ENCODE measurements at regions not wholly inside any gene's neighbourhood (a gene's known extent, or its start where the extent isn't known, plus 50 kb on each side); places are given as distances from the start of the nearest gene placed in this dataset.

GRCh38 chr2:207258263-207258991 is 92.7 kb upstream of the KLF7 start:
- peak overlapping the region; percentile 59 for H3K9ac ChIP-seq
- H3K27me3 ChIP-seq (replicated peaks; ENCODE audit: insufficient read depth): no peaks in the 10 kb centered on the region
- H3K4me3 ChIP-seq: 0 out of 2 replicates have a peak overlapping the region, but pooled peaks have one; percentile 10
- in situ Hi-C loops (cut with MboI): no loop called here
- TF ChIP-seq EZH2 (IDR thresholded peaks at IDR 0.05; ENCODE audit: insufficient read depth, poor library complexity, severe bottlenecking): no peak
- no peak for TF ChIP-seq EZH2phosphoT487 (IDR thresholded peaks at IDR 0.05; ENCODE audit: insufficient read depth, low read depth)
- no peaks in the 10 kb centered on the region for H4K20me1 ChIP-seq (ENCODE audit: insufficient read depth)
- 3 to 6% methylated on average over 6 of the region's 6 CpGs for WGBS, 2 experiments (ENCODE audit: low coverage in 1 of 2, low lambda C conversion rate in 2 of 2, missing lambda C conversion rate in 2 of 2)
- H3K27ac ChIP-seq: peak overlapping the region; percentile 94
- no peaks in the 10 kb centered on the region for H3K9me2 ChIP-seq (ENCODE audit: insufficient read depth)
- no peaks in the 10 kb centered on the region for H3K36me3 ChIP-seq (ENCODE audit: low read depth)
- H3K79me2 ChIP-seq (ENCODE audit: insufficient read depth): no peaks in the 10 kb centered on the region
- peaks cover 56% of the 10 kb centered on the region for H3F3A ChIP-seq (ENCODE audit: insufficient read depth)
- DNase-seq: peak; percentile 99
- peaks cover 67% of the 10 kb centered on the region for H3K4me1 ChIP-seq (ENCODE audit: insufficient read depth)
- H3K9me3 ChIP-seq (ENCODE audit: low read depth): no peaks in the 10 kb centered on the region
- peak overlapping the region; percentile 67 for H3K4me2 ChIP-seq (ENCODE audit: unreplicated experiment)
- H2AFZ ChIP-seq: no peak overlapping the region

- Histone ChIP-seq H3K9me3 (ENCODE audit: low read depth) (no peaks in the 10 kb centered on the region), H3F3A (ENCODE audit: insufficient read depth) (peaks cover 42% of the 10 kb centered on the region), H3K4me1 (ENCODE audit: insufficient read depth) (peaks cover 53% of the 10 kb centered on the region), H3K36me3 (ENCODE audit: low read depth) (no peaks in the 10 kb centered on the region), H3K4me3 (no peak overlapping the region), H4K20me1 (ENCODE audit: insufficient read depth) (no peaks in the 10 kb centered on the region), H3K9me2 (ENCODE audit: insufficient read depth) (no peaks in the 10 kb centered on the region), H3K27ac (peak overlapping the region; percentile 94; the same call in 1 of the 2 replicates), H3K79me2 (ENCODE audit: insufficient read depth) (no peaks in the 10 kb centered on the region), H3K27me3 (replicated peaks; ENCODE audit: insufficient read depth) (no peaks in the 10 kb centered on the region), H3K9ac (no peak overlapping the region), H3K4me2 (ENCODE audit: unreplicated experiment) (no peak overlapping the region), H2AFZ (0 out of 2 replicates have a peak overlapping the region, but pooled peaks have one; percentile 2)
- in situ Hi-C loops (cut with MboI): no loop called here
- peak; percentile 48 for DNase-seq
- TF ChIP-seq EZH2 (IDR thresholded peaks at IDR 0.05; ENCODE audit: insufficient read depth, poor library complexity, severe bottlenecking): no peak
- no peak for TF ChIP-seq EZH2phosphoT487 (IDR thresholded peaks at IDR 0.05; ENCODE audit: insufficient read depth, low read depth)
- 73 to 77% methylated on average over 2 of the region's 2 CpGs for WGBS, 2 experiments (ENCODE audit: low coverage in 1 of 2, low lambda C conversion rate in 2 of 2, missing lambda C conversion rate in 2 of 2)
Measured at GRCh38 chr2:207260021-207260420, 94.3 kb upstream of the KLF7 start.

DNA sequence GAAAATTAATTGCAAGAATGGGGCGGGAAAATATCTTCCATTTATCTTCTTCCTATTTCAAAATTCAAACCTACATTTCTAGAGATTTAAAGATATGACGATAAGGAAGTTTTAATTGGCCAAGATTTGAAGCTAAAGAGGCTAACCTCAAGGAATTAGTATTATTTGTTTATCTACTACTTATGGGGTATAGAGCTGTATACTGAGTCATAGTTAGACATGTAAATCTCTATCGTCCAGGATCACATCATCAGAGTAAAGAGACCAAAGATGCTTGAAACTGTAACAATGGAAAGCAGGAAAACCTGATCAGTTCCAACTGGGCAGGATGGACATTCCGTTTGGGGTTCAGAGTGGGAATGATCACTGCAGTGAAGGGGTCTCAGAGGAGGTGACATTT is 95.2 kb upstream of the KLF7 start:
- Histone ChIP-seq H2AFZ (no peak overlapping the region), H3K9ac (no peak overlapping the region), H3K4me1 (ENCODE audit: insufficient read depth) (peaks cover 44% of the 10 kb centered on the region), H4K20me1 (ENCODE audit: insufficient read depth) (no peaks in the 10 kb centered on the region), H3K4me3 (no peak overlapping the region), H3K4me2 (ENCODE audit: unreplicated experiment) (no peak overlapping the region), H3K9me2 (ENCODE audit: insufficient read depth) (no peaks in the 10 kb centered on the region), H3K79me2 (ENCODE audit: insufficient read depth) (no peaks in the 10 kb centered on the region), H3K9me3 (ENCODE audit: low read depth) (no peaks in the 10 kb centered on the region), H3K36me3 (ENCODE audit: low read depth) (no peaks in the 10 kb centered on the region), H3F3A (ENCODE audit: insufficient read depth) (peaks cover 33% of the 10 kb centered on the region), H3K27me3 (replicated peaks; ENCODE audit: insufficient read depth) (no peaks in the 10 kb centered on the region), H3K27ac (no peak overlapping the region)
- DNase-seq: peak; percentile 23
- in situ Hi-C loops (cut with MboI): no loop called here
- no peak for TF ChIP-seq EZH2 (IDR thresholded peaks at IDR 0.05; ENCODE audit: insufficient read depth, poor library complexity, severe bottlenecking)
- TF ChIP-seq EZH2phosphoT487 (IDR thresholded peaks at IDR 0.05; ENCODE audit: insufficient read depth, low read depth): no peak
- 73 to 77% methylated on average over 4 of the region's 4 CpGs for WGBS, 2 experiments (ENCODE audit: low coverage in 1 of 2, low lambda C conversion rate in 2 of 2, missing lambda C conversion rate in 2 of 2)

GRCh38 chr2:207264310-207264709 is 98.6 kb upstream of the KLF7 start:
- no peak for DNase-seq
- no peak overlapping the region for H3K27ac ChIP-seq
- no peak overlapping the region for H3K4me3 ChIP-seq
- H3K36me3 ChIP-seq (ENCODE audit: low read depth): no peaks in the 10 kb centered on the region
- peaks cover 6% of the 10 kb centered on the region for H3F3A ChIP-seq (ENCODE audit: insufficient read depth)
- H3K9me3 ChIP-seq (ENCODE audit: low read depth): no peaks in the 10 kb centered on the region
- WGBS, 2 experiments (ENCODE audit: low coverage in 1 of 2, low lambda C conversion rate in 2 of 2, missing lambda C conversion rate in 2 of 2): 63 to 76% methylated on average over 2 of the region's 2 CpGs
- H3K27me3 ChIP-seq (replicated peaks; ENCODE audit: insufficient read depth): no peaks in the 10 kb centered on the region
- no peak for TF ChIP-seq EZH2phosphoT487 (IDR thresholded peaks at IDR 0.05; ENCODE audit: insufficient read depth, low read depth)
- TF ChIP-seq EZH2 (IDR thresholded peaks at IDR 0.05; ENCODE audit: insufficient read depth, poor library complexity, severe bottlenecking): no peak
- H3K4me1 ChIP-seq (ENCODE audit: insufficient read depth): peaks cover 14% of the 10 kb centered on the region
- no peaks in the 10 kb centered on the region; the same call in 1 of the 2 replicates for H3K9me2 ChIP-seq (ENCODE audit: insufficient read depth)
- H2AFZ ChIP-seq: no peak overlapping the region
- no peak overlapping the region for H3K4me2 ChIP-seq (ENCODE audit: unreplicated experiment)
- H4K20me1 ChIP-seq (ENCODE audit: insufficient read depth): no peaks in the 10 kb centered on the region
- in situ Hi-C loops (cut with MboI): no loop called here
- H3K9ac ChIP-seq: no peak overlapping the region
- H3K79me2 ChIP-seq (ENCODE audit: insufficient read depth): no peaks in the 10 kb centered on the region
